ENCODE measurements at regions not wholly inside any gene's neighbourhood (a gene's known extent, or its start where the extent isn't known, plus 50 kb on each side); places are given as distances from the start of the nearest gene placed in this dataset.

DNA sequence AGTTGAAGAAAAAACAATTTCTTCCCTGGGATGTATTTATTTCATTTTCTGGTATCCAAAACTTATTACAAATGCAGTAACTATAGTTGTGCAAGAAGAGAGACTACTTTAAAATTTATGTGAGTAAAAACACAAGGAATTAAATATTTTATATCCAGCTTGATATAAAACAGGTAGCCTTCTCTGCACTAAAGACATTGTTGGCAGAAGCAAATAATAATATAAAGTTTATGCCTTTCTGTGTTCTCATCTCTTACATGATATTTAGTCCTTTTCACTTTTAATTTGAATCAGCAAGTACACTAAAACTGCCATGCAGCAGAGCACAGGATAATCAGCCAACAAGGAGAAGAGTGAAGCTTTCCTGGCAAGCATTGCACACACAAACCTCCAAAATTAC lies 352.7 kb downstream of the ARL6IP6 start:
- Histone ChIP-seq H3K4me3 (replicated peaks in 1 of 3; ENCODE audit: insufficient read depth in 1 of 3, low read depth in 2 of 3, low read length in 3 of 3) (no peak overlapping the region), H3K27ac (ENCODE audit: extremely low read length, insufficient read depth, low read length) (no peak overlapping the region), H3K4me1 (ENCODE audit: insufficient read depth, low read length) (no peaks in the 10 kb centered on the region), H4K20me1 (ENCODE audit: insufficient read depth, low read length) (no peaks in the 10 kb centered on the region), H3K9ac (ENCODE audit: insufficient read depth, low read depth, low read length) (no peak overlapping the region), H3K27me3 (ENCODE audit: control insufficient read depth in 1 of 2, insufficient read depth in 2 of 2, low read length in 2 of 2) (no peaks in the 10 kb centered on the region), H3K9me3 (ENCODE audit: low read length) (no peaks in the 10 kb centered on the region), H3K79me2 (ENCODE audit: insufficient read depth, low read length) (no peaks in the 10 kb centered on the region), H3K36me3 (replicated peaks in 1 of 2; ENCODE audit: control insufficient read depth in 1 of 2, insufficient read depth in 2 of 2, low read length in 2 of 2) (no peaks in the 10 kb centered on the region), H3K4me2 (ENCODE audit: low read depth, low read length) (no peak overlapping the region), H2AFZ (ENCODE audit: low read length) (no peak overlapping the region)
- CTCF ChIA-PET (ENCODE audit: low intra/inter-chr PET ratio, low total read pairs) = no interaction called here
- in situ Hi-C loops (cut with HindIII; ENCODE audit: extremely low pct_ligation_motif_present, low pct_unique_long_range_greater_than_20kb) = no loop called here
- FAIRE-seq = no peak
- no peak for DNase-seq (ENCODE audit: low spot score)
- no TSS peak for BruUV-seq (replicated peaks)
- no peak for ATAC-seq
- no peak for TF ChIP-seq SSRP1 (CRISPR knock-in tag; IDR thresholded peaks at IDR 0.05)
- TF ChIP-seq MAF1 (CRISPR knock-in tag; IDR thresholded peaks at IDR 0.05; ENCODE audit: borderline replicate concordance) = no peak
- TF ChIP-seq TARDBP (CRISPR knock-in tag; IDR thresholded peaks at IDR 0.05) = no peak
- TF ChIP-seq TRIM24 (CRISPR knock-in tag; IDR thresholded peaks at IDR 0.05) = no peak
- TF ChIP-seq SRF (IDR thresholded peaks at IDR 0.05; ENCODE audit: low read depth, low read length) = no peak
- no peak for TF ChIP-seq ZNF687 (CRISPR knock-in tag; IDR thresholded peaks at IDR 0.05)
- TF ChIP-seq PPARG (CRISPR knock-in tag; conservative IDR thresholded peaks at IDR 0.05) = no peak
- TF ChIP-seq, protein P1, sequence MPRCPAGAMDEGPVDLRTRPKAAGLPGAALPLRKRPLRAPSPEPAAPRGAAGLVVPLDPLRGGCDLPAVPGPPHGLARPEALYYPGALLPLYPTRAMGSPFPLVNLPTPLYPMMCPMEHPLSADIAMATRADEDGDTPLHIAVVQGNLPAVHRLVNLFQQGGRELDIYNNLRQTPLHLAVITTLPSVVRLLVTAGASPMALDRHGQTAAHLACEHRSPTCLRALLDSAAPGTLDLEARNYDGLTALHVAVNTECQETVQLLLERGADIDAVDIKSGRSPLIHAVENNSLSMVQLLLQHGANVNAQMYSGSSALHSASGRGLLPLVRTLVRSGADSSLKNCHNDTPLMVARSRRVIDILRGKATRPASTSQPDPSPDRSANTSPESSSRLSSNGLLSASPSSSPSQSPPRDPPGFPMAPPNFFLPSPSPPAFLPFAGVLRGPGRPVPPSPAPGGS (CRISPR knock-in tag; IDR thresholded peaks at IDR 0.05) = no peak
- TF ChIP-seq ZNF326 (CRISPR knock-in tag; IDR thresholded peaks at IDR 0.05; ENCODE audit: borderline replicate concordance) = no peak
- TF ChIP-seq, protein P2, sequence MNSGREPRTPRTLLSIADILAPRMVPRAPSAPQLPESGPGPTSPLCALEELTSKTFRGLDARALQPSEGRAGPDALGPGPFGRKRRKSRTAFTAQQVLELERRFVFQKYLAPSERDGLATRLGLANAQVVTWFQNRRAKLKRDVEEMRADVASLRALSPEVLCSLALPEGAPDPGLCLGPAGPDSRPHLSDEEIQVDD (CRISPR knock-in tag; IDR thresholded peaks at IDR 0.05; ENCODE audit: borderline replicate concordance) = no peak
- TF ChIP-seq, protein P3, sequence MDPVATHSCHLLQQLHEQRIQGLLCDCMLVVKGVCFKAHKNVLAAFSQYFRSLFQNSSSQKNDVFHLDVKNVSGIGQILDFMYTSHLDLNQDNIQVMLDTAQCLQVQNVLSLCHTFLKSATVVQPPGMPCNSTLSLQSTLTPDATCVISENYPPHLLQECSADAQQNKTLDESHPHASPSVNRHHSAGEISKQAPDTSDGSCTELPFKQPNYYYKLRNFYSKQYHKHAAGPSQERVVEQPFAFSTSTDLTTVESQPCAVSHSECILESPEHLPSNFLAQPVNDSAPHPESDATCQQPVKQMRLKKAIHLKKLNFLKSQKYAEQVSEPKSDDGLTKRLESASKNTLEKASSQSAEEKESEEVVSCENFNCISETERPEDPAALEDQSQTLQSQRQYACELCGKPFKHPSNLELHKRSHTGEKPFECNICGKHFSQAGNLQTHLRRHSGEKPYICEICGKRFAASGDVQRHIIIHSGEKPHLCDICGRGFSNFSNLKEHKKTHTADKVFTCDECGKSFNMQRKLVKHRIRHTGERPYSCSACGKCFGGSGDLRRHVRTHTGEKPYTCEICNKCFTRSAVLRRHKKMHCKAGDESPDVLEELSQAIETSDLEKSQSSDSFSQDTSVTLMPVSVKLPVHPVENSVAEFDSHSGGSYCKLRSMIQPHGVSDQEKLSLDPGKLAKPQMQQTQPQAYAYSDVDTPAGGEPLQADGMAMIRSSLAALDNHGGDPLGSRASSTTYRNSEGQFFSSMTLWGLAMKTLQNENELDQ (CRISPR knock-in tag; IDR thresholded peaks at IDR 0.05; ENCODE audit: borderline replicate concordance) = no peak
- no peak for TF ChIP-seq KDM5A (IDR thresholded peaks at IDR 0.05; ENCODE audit: borderline replicate concordance, low read length)
- TF ChIP-seq GATAD1 (CRISPR knock-in tag; IDR thresholded peaks at IDR 0.05) = no peak
- no peak for TF ChIP-seq ZFP1 (CRISPR knock-in tag; IDR thresholded peaks at IDR 0.05)
- POLR2A ChIA-PET = no interaction called here
- intact Hi-C loops (cut with micrococcal nuclease; ENCODE audit: unreplicated experiment) = no loop called here

All from HepG2 (cell line).